HEK293 (cell line): ENCODE measurements at regions not wholly inside any gene's neighbourhood (a gene's known extent, or its start where the extent isn't known, plus 50 kb on each side); places are given as distances from the start of the nearest gene placed in this dataset.

Experiments
- CTCF ChIA-PET: fragments of 350-600 bp; formaldehyde crosslinking; extraction: SDS; loops from one replicate; lab custom pipeline; 2021; ENCODE audit warnings: antibody characterized with exemption; lab: Yijun Ruan, JAX
- POLR2A ChIA-PET: fragments of 300-600 bp; formaldehyde crosslinking; extraction: SDS; loops from one replicate; lab custom pipeline; 2020; ENCODE audit warnings: antibody characterized with exemption, inconsistent platforms; lab: Yijun Ruan, JAX
- H3K27ac ChIP-seq: fragments of 200-500 bp; sonication (Bioruptor generic); 2 replicates; pipeline ENCODE4 v1.5.1; 2014; ENCODE audit warnings: low read depth, low read length, control low read depth, inconsistent platforms; ENCODE audit errors: extremely low read depth
- H3K36me3 ChIP-seq, 2 experiments: fragments of 200-500 bp in 1 of 2; sonication (Bioruptor generic) in 1 of 2; 1 replicate in 1 of 2; 2 replicates in 1 of 2; pipeline ENCODE4 v1.5.1; 2014 to 2017; ENCODE audit warnings: inconsistent platforms in 2 of 2, low read length in 2 of 2; ENCODE audit not compliant: control insufficient read depth in 2 of 2, insufficient read depth in 1 of 2
- H3K4me1 ChIP-seq: fragments of 200-500 bp; sonication (Bioruptor generic); 2 replicates; pipeline ENCODE4 v1.5.1; 2014; ENCODE audit warnings: mild to moderate bottlenecking, low read length, inconsistent platforms; ENCODE audit not compliant: control insufficient read depth, insufficient read depth
- H3K4me3 ChIP-seq: 2 replicates; pipeline ENCODE4 v1.5.1; 2011; ENCODE audit warnings: low read depth, mild to moderate bottlenecking, control low read depth, low read length, moderate library complexity
- H3K9me3 ChIP-seq: fragments of 200-500 bp; sonication (Bioruptor generic); 2 replicates; pipeline ENCODE4 v1.5.1; 2014; ENCODE audit warnings: low read depth, low read length, inconsistent platforms; ENCODE audit not compliant: control insufficient read depth, insufficient read depth
- FEZF1 ChIP-seq: fragments of 450-650 bp; formaldehyde crosslinking; IDR thresholded peaks from 2 replicates; pipeline ENCODE4 v1.5.1; 2016; ENCODE audit warnings: missing biosample characterization, missing genetic modification characterization
- GLI2 ChIP-seq: fragments of 450-650 bp; formaldehyde crosslinking; IDR thresholded peaks from 2 replicates; pipeline ENCODE4; 2017; ENCODE audit warnings: missing biosample characterization, missing genetic modification characterization, low read depth, borderline replicate concordance
- HOXA7 ChIP-seq: sonication (generic); formaldehyde crosslinking; IDR thresholded peaks from 2 replicates; pipeline ENCODE4 v1.8.1; 2022; ENCODE audit warnings: missing genetic modification reagents, borderline replicate concordance
- PRDM1 ChIP-seq: fragments of 450-650 bp; formaldehyde crosslinking; IDR thresholded peaks from 2 replicates; pipeline ENCODE4; 2016; ENCODE audit warnings: missing biosample characterization, missing genetic modification characterization
- TRIM28 ChIP-seq: IDR thresholded peaks from 2 replicates; pipeline ENCODE4 v1.6.1; 2011; ENCODE audit warnings: low read length, control low read depth, borderline replicate concordance
- ZNF10 ChIP-seq: fragments of 450-650 bp; formaldehyde crosslinking; IDR thresholded peaks from 2 replicates; pipeline ENCODE4 v1.5.1; 2017; ENCODE audit warnings: missing biosample characterization, missing genetic modification characterization
- ZNF146 ChIP-seq: fragments of 450-650 bp; formaldehyde crosslinking; IDR thresholded peaks from 2 replicates; pipeline ENCODE4 v1.5.1; 2016; ENCODE audit warnings: missing biosample characterization, missing genetic modification characterization
- ZNF184 ChIP-seq: fragments of 450-650 bp; IDR thresholded peaks from 2 replicates; pipeline ENCODE4 v1.5.1; 2018; ENCODE audit warnings: missing biosample characterization, mild to moderate bottlenecking, missing genetic modification characterization
- ZNF221 ChIP-seq: fragments of 450-650 bp; formaldehyde crosslinking; IDR thresholded peaks from 2 replicates; pipeline ENCODE4 v1.5.1; 2017; ENCODE audit warnings: missing biosample characterization, missing genetic modification characterization, borderline replicate concordance
- ZNF266 ChIP-seq: fragments of 450-650 bp; formaldehyde crosslinking; IDR thresholded peaks from 2 replicates; pipeline ENCODE4 v1.5.1; 2016; ENCODE audit warnings: missing biosample characterization, missing genetic modification characterization, low read depth
- ZNF292 ChIP-seq: fragments of 450-650 bp; formaldehyde crosslinking; IDR thresholded peaks from 2 replicates; pipeline ENCODE4 v1.5.1; 2016; ENCODE audit warnings: low read depth, missing biosample characterization, missing genetic modification characterization, borderline replicate concordance
- ZNF37A ChIP-seq: fragments of 450-650 bp; IDR thresholded peaks from 2 replicates; pipeline ENCODE4 v1.5.1; 2018; ENCODE audit warnings: missing biosample characterization, missing genetic modification characterization
- ZNF473 ChIP-seq: fragments of 450-650 bp; formaldehyde crosslinking; IDR thresholded peaks from 2 replicates; pipeline ENCODE4 v1.5.1; 2017; ENCODE audit warnings: missing biosample characterization, missing genetic modification characterization
- ZNF610 ChIP-seq: fragments of 450-650 bp; formaldehyde crosslinking; IDR thresholded peaks from 2 replicates; pipeline ENCODE4 v1.5.1; 2016; ENCODE audit warnings: missing biosample characterization, missing genetic modification characterization, borderline replicate concordance
- ZNF670 ChIP-seq: fragments of 450-650 bp; formaldehyde crosslinking; IDR thresholded peaks from 2 replicates; pipeline ENCODE4 v1.5.1; 2016; ENCODE audit warnings: missing biosample characterization, missing genetic modification characterization, low read depth
- ZNF768 ChIP-seq: fragments of 450-650 bp; formaldehyde crosslinking; IDR thresholded peaks from 2 replicates; pipeline ENCODE4 v1.5.1; 2018; ENCODE audit warnings: missing biosample characterization, mild to moderate bottlenecking, missing genetic modification characterization
- ZSCAN16 ChIP-seq: fragments of 450-650 bp; formaldehyde crosslinking; IDR thresholded peaks from 2 replicates; pipeline ENCODE4 v1.5.1; 2016; ENCODE audit warnings: missing biosample characterization, missing genetic modification characterization
- TF ChIP-seq, protein P1 (sequence below): fragments of 450-650 bp; formaldehyde crosslinking; conservative IDR thresholded peaks from 2 replicates; pipeline ENCODE4 v1.5.1; 2016; ENCODE audit warnings: low read depth, missing biosample characterization, missing genetic modification characterization
- TF ChIP-seq, protein P2 (sequence below): fragments of 450-650 bp; formaldehyde crosslinking; IDR thresholded peaks from 2 replicates; pipeline ENCODE4 v1.5.1; 2016; ENCODE audit warnings: missing biosample characterization, missing genetic modification characterization
- TF ChIP-seq, protein P3 (sequence below): fragments of 450-650 bp; formaldehyde crosslinking; IDR thresholded peaks from 2 replicates; pipeline ENCODE4 v1.5.1; 2016; ENCODE audit warnings: missing biosample characterization, missing genetic modification characterization
- TF ChIP-seq, protein P4 (sequence below): IDR thresholded peaks from 2 replicates; pipeline ENCODE4 v1.6.1; 2011; ENCODE audit warnings: mild to moderate bottlenecking, low read depth, low read length, borderline replicate concordance

DNA sequence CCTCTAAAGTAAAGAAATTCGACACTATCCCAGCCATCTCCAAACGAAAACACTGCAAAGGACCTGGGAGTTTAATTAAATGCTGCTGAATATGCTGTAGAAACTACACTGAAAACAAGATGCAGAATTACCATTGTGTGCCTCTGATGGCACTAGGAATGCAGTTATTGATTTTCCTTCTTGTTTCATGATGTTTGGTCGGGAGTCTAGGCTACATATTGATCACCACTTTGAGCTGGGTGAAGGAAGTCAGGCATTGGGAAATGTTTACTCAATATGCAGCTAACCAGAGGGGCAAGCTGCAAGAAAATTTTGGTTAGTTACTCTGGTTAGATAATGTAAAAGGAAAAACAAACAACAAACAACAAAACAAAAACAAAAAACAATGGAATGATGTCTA is 650.7 kb upstream of the GALNTL6 start:
- no peaks in the 10 kb centered on the region for H3K9me3 ChIP-seq
- no peak overlapping the region for H3K27ac ChIP-seq
- TF ChIP-seq, protein P1, sequence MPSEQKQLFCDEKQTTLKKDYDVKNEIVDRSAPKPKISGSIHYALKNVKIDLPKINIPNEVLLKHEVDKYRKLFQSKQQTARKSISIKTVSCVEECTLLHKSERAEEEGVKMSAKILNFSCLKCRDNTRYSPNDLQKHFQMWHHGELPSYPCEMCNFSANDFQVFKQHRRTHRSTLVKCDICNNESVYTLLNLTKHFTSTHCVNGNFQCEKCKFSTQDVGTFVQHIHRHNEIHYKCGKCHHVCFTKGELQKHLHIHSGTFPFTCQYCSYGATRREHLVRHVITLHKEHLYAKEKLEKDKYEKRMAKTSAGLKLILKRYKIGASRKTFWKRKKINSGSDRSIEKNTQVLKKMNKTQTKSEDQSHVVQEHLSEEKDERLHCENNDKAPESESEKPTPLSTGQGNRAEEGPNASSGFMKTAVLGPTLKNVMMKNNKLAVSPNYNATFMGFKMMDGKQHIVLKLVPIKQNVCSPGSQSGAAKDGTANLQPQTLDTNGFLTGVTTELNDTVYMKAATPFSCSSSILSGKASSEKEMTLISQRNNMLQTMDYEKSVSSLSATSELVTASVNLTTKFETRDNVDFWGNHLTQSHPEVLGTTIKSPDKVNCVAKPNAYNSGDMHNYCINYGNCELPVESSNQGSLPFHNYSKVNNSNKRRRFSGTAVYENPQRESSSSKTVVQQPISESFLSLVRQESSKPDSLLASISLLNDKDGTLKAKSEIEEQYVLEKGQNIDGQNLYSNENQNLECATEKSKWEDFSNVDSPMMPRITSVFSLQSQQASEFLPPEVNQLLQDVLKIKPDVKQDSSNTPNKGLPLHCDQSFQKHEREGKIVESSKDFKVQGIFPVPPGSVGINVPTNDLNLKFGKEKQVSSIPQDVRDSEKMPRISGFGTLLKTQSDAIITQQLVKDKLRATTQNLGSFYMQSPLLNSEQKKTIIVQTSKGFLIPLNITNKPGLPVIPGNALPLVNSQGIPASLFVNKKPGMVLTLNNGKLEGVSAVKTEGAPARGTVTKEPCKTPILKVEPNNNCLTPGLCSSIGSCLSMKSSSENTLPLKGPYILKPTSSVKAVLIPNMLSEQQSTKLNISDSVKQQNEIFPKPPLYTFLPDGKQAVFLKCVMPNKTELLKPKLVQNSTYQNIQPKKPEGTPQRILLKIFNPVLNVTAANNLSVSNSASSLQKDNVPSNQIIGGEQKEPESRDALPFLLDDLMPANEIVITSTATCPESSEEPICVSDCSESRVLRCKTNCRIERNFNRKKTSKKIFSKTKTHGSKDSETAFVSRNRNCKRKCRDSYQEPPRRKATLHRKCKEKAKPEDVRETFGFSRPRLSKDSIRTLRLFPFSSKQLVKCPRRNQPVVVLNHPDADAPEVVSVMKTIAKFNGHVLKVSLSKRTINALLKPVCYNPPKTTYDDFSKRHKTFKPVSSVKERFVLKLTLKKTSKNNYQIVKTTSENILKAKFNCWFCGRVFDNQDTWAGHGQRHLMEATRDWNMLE (tag by site-specific recombination): no peak
- TF ChIP-seq ZNF266 (tag by site-specific recombination): no peak
- no peak for TF ChIP-seq ZNF610 (tag by site-specific recombination)
- TF ChIP-seq ZSCAN16 (tag by site-specific recombination): no peak
- no peak for TF ChIP-seq ZNF670 (tag by site-specific recombination)
- no peak for TF ChIP-seq ZNF292
- no peak for TF ChIP-seq PRDM1
- no peak for TF ChIP-seq GLI2
- TF ChIP-seq FEZF1: no peak
- no peak for TF ChIP-seq ZNF473 (tag by site-specific recombination)
- no peaks in the 10 kb centered on the region for H3K36me3 ChIP-seq
- no peaks in the 10 kb centered on the region for H3K4me1 ChIP-seq
- CTCF ChIA-PET: no interaction called here
- POLR2A ChIA-PET: no interaction called here
- no peak overlapping the region for H3K4me3 ChIP-seq

DNA sequence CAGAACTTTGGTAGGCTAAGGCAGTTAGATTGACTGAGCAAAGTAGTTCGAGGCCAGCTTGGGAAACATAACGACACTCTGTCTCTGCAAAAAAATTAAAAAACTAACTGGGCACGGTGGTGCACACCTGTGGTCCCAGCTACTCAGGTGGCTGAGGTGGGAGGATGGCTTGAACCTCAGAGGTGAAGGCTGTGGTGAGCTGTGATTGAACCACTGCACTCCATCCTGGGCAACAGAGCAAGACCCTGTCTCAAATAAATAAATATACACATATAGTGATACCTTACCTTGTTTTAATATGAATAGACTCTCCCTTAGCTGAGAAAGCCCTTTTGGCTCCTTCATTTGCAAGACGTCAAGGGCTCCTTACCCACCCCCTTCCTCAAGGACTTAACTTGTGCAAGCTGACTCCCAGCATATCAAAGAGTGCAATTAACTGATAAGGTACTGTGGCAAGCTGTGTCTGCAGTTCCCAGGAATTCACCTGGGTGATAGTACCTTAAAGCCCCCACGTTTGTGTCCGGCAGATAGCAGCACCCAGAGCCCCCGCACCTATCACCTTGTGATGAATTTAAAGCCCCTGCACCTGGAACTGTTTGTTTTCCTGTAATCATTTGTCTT is 655.6 kb upstream of the GALNTL6 start:
- no peak overlapping the region for H3K4me3 ChIP-seq
- H3K4me1 ChIP-seq: no peaks in the 10 kb centered on the region
- H3K36me3 ChIP-seq: no peaks in the 10 kb centered on the region
- ChIA-PET CTCF (no interaction called here), POLR2A (no interaction called here)
- no peak overlapping the region for H3K27ac ChIP-seq
- H3K9me3 ChIP-seq: no peaks in the 10 kb centered on the region
- no peak for TF ChIP-seq ZNF146 (tag by site-specific recombination)
- no peak for TF ChIP-seq ZNF221 (tag by site-specific recombination)
- TF ChIP-seq ZNF768: no peak
- TF ChIP-seq HOXA7 (CRISPR knock-in tag): no peak
- TF ChIP-seq, protein P2, sequence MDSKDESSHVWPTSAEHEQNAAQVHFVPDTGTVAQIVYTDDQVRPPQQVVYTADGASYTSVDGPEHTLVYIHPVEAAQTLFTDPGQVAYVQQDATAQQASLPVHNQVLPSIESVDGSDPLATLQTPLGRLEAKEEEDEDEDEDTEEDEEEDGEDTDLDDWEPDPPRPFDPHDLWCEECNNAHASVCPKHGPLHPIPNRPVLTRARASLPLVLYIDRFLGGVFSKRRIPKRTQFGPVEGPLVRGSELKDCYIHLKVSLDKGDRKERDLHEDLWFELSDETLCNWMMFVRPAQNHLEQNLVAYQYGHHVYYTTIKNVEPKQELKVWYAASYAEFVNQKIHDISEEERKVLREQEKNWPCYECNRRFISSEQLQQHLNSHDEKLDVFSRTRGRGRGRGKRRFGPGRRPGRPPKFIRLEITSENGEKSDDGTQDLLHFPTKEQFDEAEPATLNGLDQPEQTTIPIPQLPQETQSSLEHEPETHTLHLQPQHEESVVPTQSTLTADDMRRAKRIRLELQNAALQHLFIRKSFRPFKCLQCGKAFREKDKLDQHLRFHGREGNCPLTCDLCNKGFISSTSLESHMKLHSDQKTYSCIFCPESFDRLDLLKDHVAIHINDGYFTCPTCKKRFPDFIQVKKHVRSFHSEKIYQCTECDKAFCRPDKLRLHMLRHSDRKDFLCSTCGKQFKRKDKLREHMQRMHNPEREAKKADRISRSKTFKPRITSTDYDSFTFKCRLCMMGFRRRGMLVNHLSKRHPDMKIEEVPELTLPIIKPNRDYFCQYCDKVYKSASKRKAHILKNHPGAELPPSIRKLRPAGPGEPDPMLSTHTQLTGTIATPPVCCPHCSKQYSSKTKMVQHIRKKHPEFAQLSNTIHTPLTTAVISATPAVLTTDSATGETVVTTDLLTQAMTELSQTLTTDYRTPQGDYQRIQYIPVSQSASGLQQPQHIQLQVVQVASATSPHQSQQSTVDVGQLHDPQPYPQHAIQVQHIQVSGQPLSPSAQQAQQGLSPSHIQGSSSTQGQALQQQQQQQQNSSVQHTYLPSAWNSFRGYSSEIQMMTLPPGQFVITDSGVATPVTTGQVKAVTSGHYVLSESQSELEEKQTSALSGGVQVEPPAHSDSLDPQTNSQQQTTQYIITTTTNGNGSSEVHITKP (tag by site-specific recombination): no peak
- no peak for TF ChIP-seq TRIM28
- no peak for TF ChIP-seq ZNF184 (tag by site-specific recombination)
- TF ChIP-seq, protein P3, sequence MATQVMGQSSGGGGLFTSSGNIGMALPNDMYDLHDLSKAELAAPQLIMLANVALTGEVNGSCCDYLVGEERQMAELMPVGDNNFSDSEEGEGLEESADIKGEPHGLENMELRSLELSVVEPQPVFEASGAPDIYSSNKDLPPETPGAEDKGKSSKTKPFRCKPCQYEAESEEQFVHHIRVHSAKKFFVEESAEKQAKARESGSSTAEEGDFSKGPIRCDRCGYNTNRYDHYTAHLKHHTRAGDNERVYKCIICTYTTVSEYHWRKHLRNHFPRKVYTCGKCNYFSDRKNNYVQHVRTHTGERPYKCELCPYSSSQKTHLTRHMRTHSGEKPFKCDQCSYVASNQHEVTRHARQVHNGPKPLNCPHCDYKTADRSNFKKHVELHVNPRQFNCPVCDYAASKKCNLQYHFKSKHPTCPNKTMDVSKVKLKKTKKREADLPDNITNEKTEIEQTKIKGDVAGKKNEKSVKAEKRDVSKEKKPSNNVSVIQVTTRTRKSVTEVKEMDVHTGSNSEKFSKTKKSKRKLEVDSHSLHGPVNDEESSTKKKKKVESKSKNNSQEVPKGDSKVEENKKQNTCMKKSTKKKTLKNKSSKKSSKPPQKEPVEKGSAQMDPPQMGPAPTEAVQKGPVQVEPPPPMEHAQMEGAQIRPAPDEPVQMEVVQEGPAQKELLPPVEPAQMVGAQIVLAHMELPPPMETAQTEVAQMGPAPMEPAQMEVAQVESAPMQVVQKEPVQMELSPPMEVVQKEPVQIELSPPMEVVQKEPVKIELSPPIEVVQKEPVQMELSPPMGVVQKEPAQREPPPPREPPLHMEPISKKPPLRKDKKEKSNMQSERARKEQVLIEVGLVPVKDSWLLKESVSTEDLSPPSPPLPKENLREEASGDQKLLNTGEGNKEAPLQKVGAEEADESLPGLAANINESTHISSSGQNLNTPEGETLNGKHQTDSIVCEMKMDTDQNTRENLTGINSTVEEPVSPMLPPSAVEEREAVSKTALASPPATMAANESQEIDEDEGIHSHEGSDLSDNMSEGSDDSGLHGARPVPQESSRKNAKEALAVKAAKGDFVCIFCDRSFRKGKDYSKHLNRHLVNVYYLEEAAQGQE (tag by site-specific recombination): no peak
- TF ChIP-seq, protein P4, sequence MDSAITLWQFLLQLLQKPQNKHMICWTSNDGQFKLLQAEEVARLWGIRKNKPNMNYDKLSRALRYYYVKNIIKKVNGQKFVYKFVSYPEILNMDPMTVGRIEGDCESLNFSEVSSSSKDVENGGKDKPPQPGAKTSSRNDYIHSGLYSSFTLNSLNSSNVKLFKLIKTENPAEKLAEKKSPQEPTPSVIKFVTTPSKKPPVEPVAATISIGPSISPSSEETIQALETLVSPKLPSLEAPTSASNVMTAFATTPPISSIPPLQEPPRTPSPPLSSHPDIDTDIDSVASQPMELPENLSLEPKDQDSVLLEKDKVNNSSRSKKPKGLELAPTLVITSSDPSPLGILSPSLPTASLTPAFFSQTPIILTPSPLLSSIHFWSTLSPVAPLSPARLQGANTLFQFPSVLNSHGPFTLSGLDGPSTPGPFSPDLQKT: no peak
- no peak for TF ChIP-seq ZNF10 (tag by site-specific recombination)
- TF ChIP-seq ZNF37A: no peak
